Activated CD8-positive, alpha-beta memory T cell treated with anti-CD3 and anti-CD28 coated beads, Interleukin-2, amount 50 U/mL, for 48 hours (primary cell): ENCODE measurements at regions not wholly inside any gene's neighbourhood (a gene's known extent, or its start where the extent isn't known, plus 50 kb on each side); places are given as distances from the start of the nearest gene placed in this dataset.

ENCODE experiments used
- DNase-seq: peaks from one replicate; pipeline ENCODE4 v3.0.0-alpha.2; 2020

DNA sequence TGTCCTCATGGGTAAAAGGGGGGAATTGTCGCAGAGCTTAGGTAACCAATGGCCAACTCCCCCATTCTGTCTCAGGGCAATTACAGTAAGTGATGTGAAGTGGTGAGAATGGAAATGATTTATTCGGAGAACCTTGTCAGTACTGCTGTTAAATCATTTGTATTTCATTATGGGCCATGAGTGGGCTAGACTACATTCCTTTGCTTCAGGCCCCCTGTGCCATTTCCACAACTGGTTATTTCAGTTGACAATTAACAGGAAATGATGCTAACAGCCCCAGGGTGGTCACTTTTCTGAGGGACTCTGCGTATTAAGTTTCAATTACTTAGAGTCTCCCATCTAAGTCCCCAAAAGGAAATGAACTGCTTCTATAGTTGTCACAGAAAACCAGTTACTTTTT, 653.7 kb downstream of the CCDC171 start:
- DNase-seq = no peak

DNA sequence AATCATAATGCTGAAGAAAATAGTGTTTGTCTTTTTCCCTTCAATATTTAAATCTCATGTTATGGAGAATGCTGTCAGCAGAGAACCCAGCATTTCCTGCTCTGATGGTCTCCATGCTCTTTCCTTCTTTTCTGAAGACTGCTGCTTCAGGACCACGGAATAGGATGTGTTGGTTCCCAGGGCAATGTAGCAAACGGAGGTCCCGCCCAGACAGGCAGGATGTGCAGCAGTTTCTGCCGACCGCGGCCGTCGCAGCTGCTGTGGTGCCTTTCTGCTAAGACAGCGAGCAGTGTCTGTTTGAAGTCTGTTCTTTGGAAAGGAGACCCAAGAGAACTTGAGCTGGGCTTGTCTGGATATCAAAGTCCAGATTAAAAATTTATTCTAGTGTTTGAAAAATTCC, 654.3 kb downstream of the CCDC171 start:
- peak; percentile 54 for DNase-seq

DNA sequence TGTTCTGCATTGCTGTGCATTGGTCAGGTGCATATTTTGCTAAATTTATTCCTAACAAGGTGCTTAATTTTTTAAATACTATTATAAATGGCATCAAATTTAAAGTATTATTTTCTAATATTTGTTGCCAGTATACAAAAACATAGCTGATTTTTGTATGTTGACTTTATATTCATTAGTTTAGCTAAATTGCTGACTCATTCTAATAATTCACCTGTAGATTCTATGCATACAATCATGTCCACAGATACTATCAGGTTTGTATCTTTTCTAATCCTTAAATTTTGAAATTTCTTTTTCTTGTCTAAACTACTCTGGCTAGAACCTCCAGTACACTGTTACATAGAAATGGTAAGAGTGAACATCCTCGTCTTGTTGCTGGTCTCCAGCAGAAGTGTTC, 657.6 kb downstream of the CCDC171 start:
- DNase-seq = no peak

DNA sequence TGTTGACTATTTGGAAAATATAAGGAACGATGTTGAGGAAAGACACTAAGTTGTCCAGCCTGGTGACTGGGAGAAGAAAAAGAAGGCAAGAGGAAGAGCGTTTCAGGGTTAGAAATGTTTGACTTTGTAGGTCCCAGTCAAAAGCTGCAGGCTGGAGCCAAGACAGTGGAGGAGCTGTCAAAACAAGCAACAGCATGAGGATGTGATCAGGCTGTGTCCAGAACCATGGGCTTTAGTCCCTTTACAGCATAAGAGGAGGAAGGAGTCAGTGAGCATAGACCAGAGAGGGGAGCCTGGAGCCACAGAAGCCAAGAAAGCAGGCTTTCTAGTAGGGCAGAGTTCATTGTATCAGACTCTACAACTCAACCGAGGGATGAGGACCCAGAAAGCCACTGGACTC, 658.5 kb downstream of the BNC2 start:
- DNase-seq = no peak

DNA sequence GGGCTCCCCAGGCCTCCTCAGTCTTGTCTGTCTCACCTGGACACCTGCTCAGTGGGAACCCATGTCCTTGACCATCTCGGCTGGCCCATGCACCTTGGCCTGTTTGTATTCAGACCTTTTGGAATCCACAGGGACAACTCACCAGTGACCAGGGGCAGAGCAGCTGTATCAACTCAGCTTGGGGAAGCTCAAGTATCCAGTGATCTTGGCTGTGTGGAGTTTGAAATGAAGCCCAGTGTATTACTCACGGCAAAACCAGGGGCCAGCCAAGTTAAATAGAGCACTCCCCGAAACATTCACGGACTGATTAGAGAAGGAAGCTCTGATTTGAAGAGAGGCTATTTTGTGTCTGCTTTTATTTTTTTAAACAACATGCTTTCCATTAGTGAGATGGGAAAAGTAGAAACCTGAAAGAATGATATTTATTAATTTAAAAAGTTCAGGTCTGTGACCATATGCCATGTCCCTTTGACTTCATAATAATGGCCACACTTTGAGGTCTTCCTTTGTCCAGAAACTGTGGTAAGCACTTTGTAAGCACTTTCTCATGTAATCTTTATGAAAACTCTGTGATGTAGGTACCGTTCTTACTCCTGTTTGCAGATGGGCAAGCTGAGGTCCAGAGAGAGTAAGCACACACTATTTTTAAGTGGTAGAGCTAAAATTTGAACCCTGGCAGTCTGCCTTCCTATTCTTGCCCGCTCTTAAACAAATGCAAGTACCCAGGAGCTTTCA, 656.5 kb downstream of the BNC2 start:
- DNase-seq = no peak

DNA sequence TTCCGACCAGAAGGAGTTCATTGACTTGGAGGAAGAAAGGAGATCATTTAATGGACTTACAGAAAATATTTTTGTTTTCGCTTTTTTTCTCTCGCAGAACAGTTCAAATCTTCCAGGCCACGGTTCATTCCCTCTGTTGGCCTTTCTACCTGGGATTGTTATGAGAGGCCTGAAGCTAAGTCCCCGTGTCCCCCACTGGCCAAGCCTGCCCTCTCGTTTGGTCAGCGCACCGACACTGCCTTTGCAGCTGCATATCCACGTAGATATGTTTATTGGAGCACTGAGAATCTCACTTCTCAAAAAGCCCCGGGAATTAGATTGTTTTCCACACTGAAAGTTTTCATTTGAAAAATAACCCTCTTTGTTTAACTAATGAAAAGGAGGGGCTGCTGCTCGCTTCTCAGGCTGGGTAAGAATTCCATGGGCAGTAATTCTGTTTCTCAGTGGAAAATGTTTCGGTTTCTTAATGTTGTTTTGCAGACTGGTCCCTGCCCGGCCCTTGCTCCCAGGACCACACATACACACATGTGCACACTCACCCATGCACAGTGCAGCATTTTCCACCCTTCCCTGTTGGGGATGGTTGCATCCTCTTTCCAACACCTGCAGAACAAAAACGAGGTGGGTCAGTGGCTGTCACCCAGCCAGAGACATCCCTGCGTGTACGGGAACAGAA, 655.7 kb downstream of the BNC2 start:
- DNase-seq = no peak

DNA sequence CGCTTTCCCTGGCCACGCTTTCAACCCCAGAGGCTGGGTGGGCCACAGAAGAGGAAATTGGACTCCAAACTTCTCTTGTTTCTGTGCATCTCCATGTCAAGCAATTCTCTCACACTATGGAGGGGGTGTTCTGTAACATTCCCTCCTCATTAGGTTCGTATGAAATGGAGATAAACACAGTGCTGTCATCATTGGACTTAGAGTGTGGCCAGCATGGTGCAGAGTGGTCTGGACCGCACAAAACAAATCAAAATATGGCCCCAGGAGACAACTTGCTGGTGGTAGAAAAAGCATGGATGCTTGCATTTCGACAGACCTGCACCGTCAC, 655.2 kb downstream of the BNC2 start:
- no peak for DNase-seq

DNA sequence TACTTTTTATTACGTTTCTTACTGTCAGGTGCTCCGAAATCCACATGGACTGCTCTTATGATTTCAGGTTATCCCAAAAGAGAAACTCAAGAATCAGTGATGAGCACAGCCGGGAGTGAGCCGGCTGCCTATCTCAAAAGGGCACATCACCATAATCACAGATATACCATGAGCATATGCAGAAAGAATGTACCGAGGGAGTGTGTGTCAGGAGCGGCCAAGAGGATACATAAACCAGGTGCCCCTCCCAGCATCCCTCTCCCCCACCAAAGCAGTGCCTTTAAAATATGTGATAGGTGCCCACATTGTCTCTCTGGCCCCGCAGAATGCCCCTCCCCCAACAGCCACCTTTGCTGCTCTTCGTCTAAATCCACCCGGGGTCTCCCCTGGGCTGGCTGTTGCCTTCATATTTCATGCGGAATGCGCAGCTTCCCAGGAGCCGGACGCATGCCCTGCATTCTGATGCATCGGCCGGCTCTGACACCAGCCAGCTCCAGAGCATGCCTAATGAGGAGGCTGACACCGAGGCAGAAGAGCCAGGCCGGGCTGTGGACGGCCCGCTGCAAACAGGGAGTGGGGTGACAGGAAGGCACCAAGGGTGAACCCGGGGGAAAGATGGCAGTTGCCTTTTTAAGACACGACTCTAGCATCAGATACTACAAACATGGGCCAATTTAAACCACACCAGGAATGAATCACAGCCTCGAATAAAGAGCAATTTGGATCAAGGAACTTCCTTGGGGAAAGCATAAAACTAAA, 652.3 kb downstream of the BNC2 start:
- DNase-seq = no peak

DNA sequence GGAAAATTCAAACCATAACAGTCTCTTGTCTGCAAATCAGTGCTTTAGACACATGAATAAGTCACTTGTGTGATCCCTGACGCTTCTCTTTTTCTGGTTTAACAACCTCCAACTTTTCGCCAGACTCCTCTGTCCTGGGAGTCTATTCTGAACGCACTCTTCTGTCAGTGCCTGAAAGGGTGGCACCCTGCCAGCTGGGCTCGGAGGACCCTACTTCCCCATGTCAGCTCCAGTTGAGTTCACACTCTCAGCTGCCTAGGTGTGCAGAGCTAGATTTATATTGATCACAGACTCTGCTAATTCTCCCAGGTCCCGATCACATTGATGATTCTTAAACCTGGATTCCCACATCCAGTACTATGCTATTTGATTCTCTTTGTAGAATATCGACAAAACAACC, 649.1 kb downstream of the BNC2 start:
- DNase-seq = no peak

DNA sequence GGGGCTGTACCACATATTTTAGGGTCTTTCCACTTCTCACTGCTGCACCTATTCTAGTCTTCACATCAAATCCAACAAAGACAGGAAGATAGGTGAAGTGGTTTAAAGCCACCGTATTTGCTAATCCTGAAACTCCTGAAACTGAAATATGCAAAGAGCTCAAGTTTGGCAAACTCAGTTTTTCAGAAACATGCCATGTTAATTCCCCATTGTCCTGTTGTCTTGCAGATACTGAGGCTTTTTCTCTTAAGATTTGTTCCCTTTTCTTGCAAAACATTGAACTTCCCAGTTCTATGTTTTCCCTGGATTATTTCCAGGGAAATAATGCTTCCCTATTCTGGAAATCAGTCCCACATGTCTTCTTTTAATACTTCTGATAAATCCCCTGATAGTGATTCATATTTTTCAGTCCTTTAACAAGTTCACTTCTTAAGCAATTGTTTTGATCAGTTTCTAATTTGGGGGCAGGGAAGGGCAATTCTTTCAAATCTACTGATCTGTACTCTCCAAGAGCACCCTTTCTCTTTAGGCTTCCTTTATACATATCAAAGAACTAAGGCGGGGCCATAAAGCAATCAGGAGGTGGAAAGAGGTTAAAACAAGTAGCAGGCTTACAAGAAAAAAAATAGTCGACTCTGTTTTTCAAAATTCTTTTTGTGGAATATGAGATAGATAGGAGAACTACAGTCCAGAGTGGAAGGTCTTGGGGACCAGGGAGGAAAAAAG, 648.5 kb downstream of the BNC2 start:
- no peak for DNase-seq

DNA sequence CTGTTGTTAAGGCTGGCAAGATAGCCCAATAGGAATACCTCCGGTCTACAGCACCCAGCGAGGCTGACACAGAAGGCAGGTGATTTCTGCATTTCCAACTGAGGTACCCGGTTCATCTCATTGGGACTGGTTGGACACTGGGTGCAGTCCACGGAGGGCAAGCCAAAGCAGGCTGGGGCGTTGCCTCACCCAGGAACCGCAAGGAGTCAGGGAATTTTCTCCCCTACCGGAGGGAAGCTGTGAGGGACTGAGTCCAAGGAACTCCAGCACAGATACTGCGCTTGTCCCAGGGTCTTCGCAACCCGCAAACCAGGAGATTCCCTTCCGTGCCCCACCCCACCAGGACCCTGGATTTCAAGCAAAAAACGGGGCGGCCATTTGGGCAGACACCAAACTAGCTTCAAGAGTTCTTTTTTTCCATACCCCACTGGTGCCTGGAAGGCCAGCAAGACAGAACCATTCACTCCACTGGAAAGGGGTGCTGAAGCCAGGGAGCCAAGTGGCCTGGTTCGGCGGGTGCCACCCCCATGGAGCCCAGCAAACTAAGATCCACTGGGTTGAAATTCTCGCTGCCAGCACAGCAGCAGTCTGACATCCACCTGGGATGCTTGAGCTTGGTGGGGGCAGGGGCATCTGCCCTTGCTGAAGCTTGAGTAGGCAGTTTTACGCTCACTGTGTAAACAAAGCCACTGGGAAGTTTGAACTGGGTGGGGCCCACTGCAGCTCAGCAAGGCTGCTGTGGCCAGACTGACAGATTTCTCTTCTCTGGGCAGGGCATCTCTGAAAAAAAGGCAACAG, 647.2 kb downstream of the BNC2 start:
- no peak for DNase-seq

DNA sequence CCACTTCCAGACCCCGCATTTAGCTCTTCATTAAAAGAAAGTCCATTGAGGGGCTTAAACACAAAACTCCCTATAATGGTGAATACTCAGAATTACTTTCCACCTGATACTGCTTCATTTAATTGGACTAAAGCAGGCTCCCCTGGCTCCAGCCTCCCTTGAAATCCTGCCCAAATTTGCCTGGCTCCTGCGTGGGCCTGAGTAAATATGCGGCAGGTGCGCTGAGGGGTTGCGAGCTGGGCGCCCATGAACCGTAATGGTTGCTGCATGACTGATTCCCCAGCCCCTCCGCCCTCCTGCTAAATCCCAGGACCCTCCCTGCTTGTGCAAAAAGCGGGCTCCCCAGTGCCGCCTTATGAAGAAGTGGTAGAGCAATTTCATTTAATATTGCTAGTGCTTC, 639.7 kb downstream of the BNC2 start:
- DNase-seq = no peak

DNA sequence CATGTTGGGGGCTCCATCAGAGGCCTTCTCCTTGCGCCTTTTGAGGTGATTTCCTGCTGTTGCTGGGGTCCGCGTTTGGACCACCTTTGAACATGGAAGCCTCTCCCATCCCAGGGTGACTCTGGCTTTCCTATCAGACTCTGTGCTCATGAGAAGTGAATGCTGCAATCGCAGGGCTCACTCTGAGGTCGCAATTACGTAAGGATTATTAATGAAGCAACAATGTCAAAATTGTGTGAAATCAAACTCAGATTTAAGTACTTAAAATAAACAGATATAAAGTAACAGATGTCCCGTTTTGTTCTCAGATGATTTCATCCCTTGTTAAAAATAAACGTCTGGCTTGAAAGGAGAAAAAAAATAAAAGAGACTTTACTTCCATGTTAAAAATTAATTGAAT, 634.2 kb downstream of the BNC2 start:
- no peak for DNase-seq

DNA sequence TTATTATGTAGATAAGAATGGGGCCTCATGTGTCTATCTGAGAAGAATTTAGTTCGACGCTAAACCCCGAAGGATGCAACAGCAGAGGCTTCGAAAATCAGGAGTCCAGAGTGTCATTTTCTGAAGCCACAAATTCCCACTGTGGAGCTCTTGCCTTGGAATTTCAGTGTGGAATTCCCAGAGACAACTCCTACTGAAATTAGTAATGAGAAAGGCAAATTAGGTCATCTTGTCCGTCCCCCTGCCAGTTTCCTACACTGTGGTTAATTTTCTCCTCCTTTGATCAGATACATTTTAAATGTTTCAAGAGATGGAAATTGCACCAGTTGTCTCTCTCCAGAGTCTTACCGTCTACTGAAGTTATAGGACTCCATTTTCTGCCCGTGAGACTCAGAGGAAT, 633.6 kb downstream of the BNC2 start:
- DNase-seq = no peak

DNA sequence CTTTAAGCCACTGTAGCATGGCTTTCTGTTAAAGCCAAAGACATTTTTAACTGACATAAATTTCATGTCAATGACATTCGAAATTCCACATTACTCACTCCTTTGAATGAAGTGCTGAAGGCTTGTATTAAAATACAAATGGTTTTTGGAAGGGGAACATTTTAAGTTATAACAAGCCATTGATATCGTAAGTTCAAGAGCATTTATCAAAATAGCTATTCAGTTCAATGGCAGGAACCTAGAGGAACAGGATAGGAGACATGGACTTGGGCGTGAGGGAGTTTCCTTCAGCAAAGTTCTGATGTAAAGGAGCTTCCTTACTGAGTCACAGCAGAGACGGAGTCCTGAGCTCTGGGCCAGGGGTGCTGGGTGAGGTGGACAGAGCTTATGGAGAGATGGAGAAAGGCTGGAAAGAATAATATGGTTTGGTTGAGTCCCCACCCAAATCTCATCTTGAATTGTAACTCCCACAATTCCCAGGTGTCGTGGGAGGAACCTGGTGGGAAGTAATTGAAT, 631.8 kb downstream of the BNC2 start:
- DNase-seq = no peak

DNA sequence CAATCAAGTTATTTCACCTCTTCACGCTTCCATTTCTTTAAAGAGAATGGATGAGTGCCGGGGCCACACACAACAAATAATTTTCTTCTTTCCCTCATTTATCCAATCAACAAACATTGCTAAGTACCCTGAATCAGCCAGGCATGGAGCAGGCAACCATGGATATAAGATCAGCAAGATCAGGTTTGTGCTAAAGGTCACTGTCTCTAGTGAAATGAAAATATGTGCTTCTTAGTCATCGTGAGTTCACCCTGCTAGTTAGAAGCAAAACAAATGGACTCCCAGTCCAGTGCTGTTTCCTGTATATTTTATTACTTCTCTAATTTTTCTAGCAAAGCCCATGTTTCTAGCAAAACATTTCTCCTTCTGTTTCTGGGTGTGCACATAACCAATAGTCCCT, 629.2 kb downstream of the BNC2 start:
- DNase-seq = no peak

DNA sequence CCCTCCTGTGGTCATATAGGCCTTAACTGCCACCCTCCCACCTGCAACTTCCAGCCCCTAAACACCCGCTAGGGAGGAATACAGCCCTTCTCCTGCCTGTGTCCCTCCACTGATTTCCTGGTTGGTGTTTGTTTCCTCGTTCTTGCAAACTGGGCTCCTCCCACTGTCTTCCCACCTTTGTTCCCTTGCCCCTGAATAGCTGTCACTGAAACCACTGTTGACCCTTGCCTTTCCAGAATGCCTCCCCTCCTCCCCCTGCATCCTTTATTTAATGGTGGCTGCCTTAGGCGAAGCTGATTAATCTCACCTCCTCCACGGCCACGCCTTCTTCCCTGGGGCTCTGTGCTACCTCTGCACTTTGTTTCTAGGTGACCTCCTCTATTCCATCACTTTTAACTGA, 626.7 kb downstream of the BNC2 start:
- no peak for DNase-seq

DNA sequence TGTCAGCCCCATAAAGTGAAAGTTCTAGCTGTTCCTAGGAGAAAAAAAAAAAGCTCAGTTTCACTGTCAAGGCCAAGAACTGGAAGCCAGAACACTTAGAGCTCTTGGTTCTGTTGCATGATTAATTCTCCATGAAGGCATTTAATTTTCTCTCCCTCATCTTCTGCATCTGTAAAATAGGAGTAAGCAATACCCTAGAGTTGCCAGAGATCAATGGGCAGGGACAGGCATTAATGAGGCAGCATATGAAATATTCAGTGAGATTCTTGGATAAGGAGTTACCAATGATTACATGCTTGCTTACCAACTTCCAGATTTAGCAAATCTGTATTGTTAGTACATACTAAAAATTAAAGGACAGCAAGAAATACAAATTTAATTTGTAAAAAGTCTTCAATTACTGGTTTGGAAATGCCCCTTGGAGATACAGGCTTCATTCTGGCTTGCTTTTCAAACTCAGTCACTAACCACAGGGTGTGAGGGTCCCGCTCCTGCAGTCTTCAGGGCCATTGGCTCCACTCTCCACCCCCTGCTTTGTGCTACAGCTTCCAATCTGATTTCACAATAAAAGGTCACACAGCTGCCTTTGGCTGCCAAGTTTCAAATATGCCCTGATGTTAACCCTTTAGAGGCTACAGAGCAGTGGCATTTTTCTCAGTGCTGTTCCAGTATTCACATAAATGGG, 624.6 kb downstream of the BNC2 start:
- DNase-seq = no peak

DNA sequence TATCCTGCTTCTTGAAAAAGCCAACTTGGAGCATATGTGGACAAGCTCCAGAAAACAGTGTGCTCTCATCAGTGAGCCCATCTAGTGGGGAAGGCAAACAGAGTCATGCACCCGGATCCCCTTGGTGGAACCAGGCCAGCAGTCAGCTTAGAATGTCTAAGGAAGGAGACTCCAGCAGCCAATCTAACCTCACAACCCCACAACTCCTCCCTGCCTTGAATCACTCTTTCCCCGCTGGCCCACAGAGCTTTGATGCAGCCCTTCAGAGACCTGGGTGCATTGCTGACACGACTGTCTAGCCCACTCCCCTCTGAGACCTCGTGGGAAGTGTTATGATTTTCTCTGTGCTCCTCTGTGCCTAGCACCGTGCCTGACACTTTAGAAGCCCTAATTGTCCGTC, 623.7 kb downstream of the BNC2 start:
- no peak for DNase-seq

DNA sequence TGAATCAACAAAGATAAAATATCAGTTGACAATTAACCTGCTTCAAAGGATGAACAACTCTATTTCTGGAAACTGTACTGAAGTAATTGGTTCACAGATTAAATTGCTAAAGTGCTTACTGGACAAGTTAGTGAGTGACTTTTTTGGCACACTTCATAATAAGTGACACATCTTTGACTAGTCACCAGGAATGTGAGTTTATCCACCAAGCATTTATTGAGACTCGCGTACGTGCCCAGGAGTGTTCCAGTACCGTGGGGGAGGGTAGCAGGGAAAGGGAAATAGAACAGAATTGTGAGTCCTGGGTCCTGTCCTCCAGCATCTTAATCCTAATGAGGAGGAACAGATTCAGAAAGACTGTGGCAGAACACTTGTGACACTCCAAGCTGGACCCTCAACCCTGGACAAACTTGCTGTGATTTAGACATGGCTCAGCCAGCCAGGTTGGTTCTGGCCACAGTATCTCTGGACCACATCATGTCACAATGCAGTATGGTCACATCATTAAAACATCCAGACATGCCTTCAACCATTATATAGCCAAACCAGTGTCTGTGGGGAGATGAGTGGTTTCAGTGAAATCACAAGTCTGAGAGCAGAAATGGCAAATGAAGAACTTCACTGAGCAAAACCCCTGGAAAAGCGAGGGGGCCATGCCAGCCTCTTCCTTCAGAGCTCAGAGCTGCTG, 623.1 kb downstream of the BNC2 start:
- DNase-seq = no peak

DNA sequence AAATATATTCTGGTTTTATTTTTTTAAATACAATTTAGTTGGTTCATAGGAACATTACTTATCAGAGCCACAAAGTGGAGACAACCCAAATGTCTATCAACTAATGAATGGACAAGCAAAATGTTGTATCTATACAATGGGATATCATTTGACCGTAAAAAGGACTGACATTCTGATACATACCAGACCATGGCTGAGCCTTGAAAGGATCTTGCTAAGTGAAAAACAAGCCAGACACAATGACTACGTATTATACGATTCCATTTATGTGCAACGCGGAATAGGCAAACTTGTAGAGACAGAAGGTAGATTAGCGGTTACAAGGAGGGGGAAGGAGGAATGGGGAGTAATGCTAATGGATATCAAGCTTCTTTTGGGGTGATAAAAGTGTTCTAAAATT, 621.6 kb downstream of the BNC2 start:
- no peak for DNase-seq
